ENCODE measurements at regions not wholly inside any gene's neighbourhood (a gene's known extent, or its start where the extent isn't known, plus 50 kb on each side); places are given as distances from the start of the nearest gene placed in this dataset.

GRCh38 chr3:99325402-99325801 lies 313.0 kb upstream of the COL8A1 start:
- TF ChIP-seq POLR2A (IDR thresholded peaks at IDR 0.05; ENCODE audit: low read depth, low read length) (no peak), TAF1 (IDR thresholded peaks at IDR 0.05; ENCODE audit: borderline replicate concordance, low read depth, low read length) (no peak), POLR2AphosphoS5 (IDR thresholded peaks at IDR 0.05; ENCODE audit: low read depth, low read length) (no peak)

Data from GM12892 (cell line).